GM23248 (cell line): ENCODE measurements at regions not wholly inside any gene's neighbourhood (a gene's known extent, or its start where the extent isn't known, plus 50 kb on each side); places are given as distances from the start of the nearest gene placed in this dataset.

Experiments
- EZH2 ChIP-seq: fragments of 200-600 bp; sonication (generic); IDR thresholded peaks from 2 replicates; pipeline ENCODE4 v1.6.1; 2018; ENCODE audit warnings: antibody characterized with exemption, mild to moderate bottlenecking; ENCODE audit not compliant: insufficient read depth, poor library complexity, severe bottlenecking
- EZH2phosphoT487 ChIP-seq: fragments of 200-600 bp; sonication (generic); IDR thresholded peaks from 2 replicates; pipeline ENCODE4 v1.6.1; 2018; ENCODE audit warnings: antibody characterized with exemption, moderate library complexity, mild to moderate bottlenecking, low read depth; ENCODE audit not compliant: insufficient read depth

DNA sequence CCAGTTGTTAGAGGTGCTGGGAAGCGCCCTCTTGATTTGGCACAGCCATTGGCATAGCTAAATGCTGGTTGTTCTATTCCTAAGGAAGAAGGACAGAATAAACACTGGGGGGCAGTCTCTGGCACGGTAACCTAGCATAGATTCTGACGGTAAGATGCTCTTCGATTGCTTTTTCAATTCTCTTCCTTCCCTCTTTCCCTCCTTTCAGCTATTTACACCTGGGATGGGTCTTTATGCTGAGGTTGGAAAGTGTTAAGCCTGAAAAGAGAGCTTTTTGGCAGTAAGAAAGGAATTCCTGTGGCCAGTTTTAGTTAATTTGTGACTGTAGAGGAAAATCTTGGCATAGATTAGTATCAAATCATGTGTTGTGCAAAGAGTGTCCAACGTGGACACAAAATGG is 162.8 kb downstream of the SNAPC1 start:
- TF ChIP-seq EZH2 (no peak), EZH2phosphoT487 (no peak)
